Stimulated activated CD8-positive, alpha-beta memory T cell treated with anti-CD3 and anti-CD28 coated beads, Interleukin-15, amount 100 ng/mL, for 48 hours (primary cell): ENCODE measurements at regions not wholly inside any gene's neighbourhood (a gene's known extent, or its start where the extent isn't known, plus 50 kb on each side); places are given as distances from the start of the nearest gene placed in this dataset.

Experiments used
- DNase-seq, 2 donors: peaks; one replicate each; pipeline ENCODE4 v3.0.0-alpha.2; 2020; ENCODE audit warnings: low read depth in 2 of 2

- no peak for DNase-seq
Measured at GRCh38 chr6:163725008-163725941, 310.8 kb downstream of the QKI start.

- no peak for DNase-seq
Measured at GRCh38 chr6:163724196-163724595, 309.7 kb downstream of the QKI start.

GRCh38 chr6:163723759-163724158 is 309.2 kb downstream of the QKI start:
- DNase-seq: no peak

GRCh38 chr6:163721922-163722692 is 307.6 kb downstream of the QKI start:
- no peak for DNase-seq

GRCh38 chr6:163721435-163721834 is 306.9 kb downstream of the QKI start:
- no peak for DNase-seq

- no peak for DNase-seq
Measured at GRCh38 chr6:163720460-163721235, 306.1 kb downstream of the QKI start.

- no peak for DNase-seq
Measured at GRCh38 chr6:163720005-163720404, 305.5 kb downstream of the QKI start.

- no peak for DNase-seq
Measured at GRCh38 chr6:163719028-163719742, 304.7 kb downstream of the QKI start.

- no peak for DNase-seq
Measured at GRCh38 chr6:163718537-163718936, 304.0 kb downstream of the QKI start.

GRCh38 chr6:163717106-163717764 is 302.7 kb downstream of the QKI start:
- no peak for DNase-seq

GRCh38 chr6:163716690-163717089 is 302.2 kb downstream of the QKI start:
- DNase-seq: no peak

GRCh38 chr6:163715846-163716245 is 301.3 kb downstream of the QKI start:
- no peak for DNase-seq

- DNase-seq: no peak
Measured at GRCh38 chr6:163714179-163714578, 299.7 kb downstream of the QKI start.

GRCh38 chr6:163712981-163713380 is 298.5 kb downstream of the QKI start:
- no peak for DNase-seq

- no peak for DNase-seq
Measured at GRCh38 chr6:163712566-163712961, 298.0 kb downstream of the QKI start.

GRCh38 chr6:163711615-163712565 is 297.4 kb downstream of the QKI start:
- no peak for DNase-seq

- DNase-seq: no peak
Measured at GRCh38 chr6:163710532-163711470, 296.3 kb downstream of the QKI start.

- no peak for DNase-seq
Measured at GRCh38 chr6:163709693-163710092, 295.2 kb downstream of the QKI start.

- DNase-seq: no peak
Measured at GRCh38 chr6:163709255-163709654, 294.7 kb downstream of the QKI start.
